K562 (cell line): ENCODE measurements at regions not wholly inside any gene's neighbourhood (a gene's known extent, or its start where the extent isn't known, plus 50 kb on each side); places are given as distances from the start of the nearest gene placed in this dataset.

Experiments used
- ATAC-seq: fragments of 200-7000 bp; cut with Tn5 transposase; 3 replicates; pipeline ENCODE4 v1.9.1; 2020; ENCODE audit warnings: moderate library complexity
- BruUV-seq: library from RNA; stranded (reverse); fragments of 400-500 nt; replicated peaks from 2 replicates; lab custom pipeline; 2021; lab: Mats Ljungman, UMichigan
- CTCF ChIA-PET: fragments of 300-600 bp; formaldehyde crosslinking; extraction: SDS; loops from one replicate; lab custom pipeline; 2021; ENCODE audit warnings: low intra/inter-chr PET ratio; lab: Yijun Ruan, JAX
- POLR2A ChIA-PET: fragments of 300-600, 350-650 bp; sonication (Branson Sonifier 250); formaldehyde crosslinking; extraction: SDS; loops from one replicate; lab custom pipeline; 2021; ENCODE audit warnings: antibody characterized with exemption, inconsistent platforms; lab: Yijun Ruan, JAX
- DNase-seq, 4 experiments: peaks; one replicate each; pipeline versions ENCODE4 v3.0.0 to v3.0.0-alpha.2; 2011 to 2018; ENCODE audit warnings: low spot score in 3 of 4, mixed read lengths in 3 of 4; ENCODE audit errors: extremely low read depth in 1 of 4
- FAIRE-seq: peaks from 2 replicates; lab custom pipeline; 2011; peaks lifted over from hg19 to GRCh38; lab: Jason Lieb, UNC
- H2AFZ ChIP-seq: 2 replicates; pipeline ENCODE4 v1.6.0; 2011; ENCODE audit warnings: low read depth, low read length, control low read depth, inconsistent platforms
- H3K27ac ChIP-seq: fragments of 200-600 bp; 3 replicates; pipeline ENCODE4 v1.8.0; 2011; ENCODE audit warnings: low read depth, mild to moderate bottlenecking, control low read depth, inconsistent platforms, low read length, moderate library complexity, mixed read lengths; ENCODE audit errors: extremely low read depth
- H3K27me3 ChIP-seq, 2 experiments: fragments of 300-600 bp in 1 of 2; 2 replicates in 1 of 2; 3 replicates in 1 of 2; pipeline versions ENCODE4 v1.6.0 to v1.8.0; 2011; ENCODE audit warnings: inconsistent platforms in 2 of 2, low read length in 2 of 2, mild to moderate bottlenecking in 1 of 2, mixed read lengths in 1 of 2, moderate library complexity in 1 of 2; ENCODE audit not compliant: control insufficient read depth in 2 of 2, insufficient read depth in 2 of 2
- H3K36me3 ChIP-seq: fragments of 300-600 bp; 3 replicates; pipeline ENCODE4 v1.8.0; 2011; ENCODE audit warnings: mild to moderate bottlenecking, low read length, inconsistent platforms; ENCODE audit not compliant: control insufficient read depth, insufficient read depth
- H3K4me1 ChIP-seq, 2 experiments: fragments of 200-600 bp in 1 of 2; replicated peaks in 1 of 2; 2 replicates in 1 of 2; 3 replicates in 1 of 2; pipeline versions ENCODE4 v1.5.1 to v1.8.0; 2011; ENCODE audit warnings: inconsistent platforms in 2 of 2, low read length in 2 of 2, mild to moderate bottlenecking in 1 of 2, mixed read lengths in 1 of 2, moderate library complexity in 1 of 2; ENCODE audit not compliant: control insufficient read depth in 2 of 2, insufficient read depth in 2 of 2
- H3K4me2 ChIP-seq: 2 replicates; pipeline ENCODE4 v1.6.1; 2011; ENCODE audit warnings: low read length, control low read depth, inconsistent platforms, mixed read lengths; ENCODE audit not compliant: insufficient read depth
- H3K4me3 ChIP-seq: fragments of 200-600 bp; sonication (generic), shearing (Covaris generic); 2 replicates; pipeline ENCODE4 v1.5.1; 2016; ENCODE audit warnings: control low read depth, inconsistent platforms
- H3K79me2 ChIP-seq: fragments of 200-600 bp; 3 replicates; pipeline ENCODE4 v1.8.0; 2011; ENCODE audit warnings: low read length, inconsistent platforms; ENCODE audit not compliant: control insufficient read depth, insufficient read depth
- H3K9ac ChIP-seq, 2 experiments: 2 replicates each; pipeline versions ENCODE4 v1.6.0 to v1.6.1; 2011; ENCODE audit warnings: low read depth in 2 of 2, low read length in 2 of 2, control low read depth in 1 of 2, inconsistent platforms in 1 of 2, mild to moderate bottlenecking in 1 of 2, mixed read lengths in 1 of 2; ENCODE audit not compliant: insufficient read depth in 1 of 2
- H3K9me1 ChIP-seq: one replicate; pipeline ENCODE4 v1.6.0; 2011; ENCODE audit warnings: inconsistent platforms, mild to moderate bottlenecking, low read length, moderate library complexity; ENCODE audit not compliant: control insufficient read depth, insufficient read depth
- H3K9me3 ChIP-seq: replicated peaks from 2 replicates; pipeline ENCODE4 v1.5.1; 2011; ENCODE audit warnings: low read depth, low read length, inconsistent platforms; ENCODE audit not compliant: control insufficient read depth, insufficient read depth
- H4K20me1 ChIP-seq: replicated peaks from 2 replicates; pipeline ENCODE4 v1.6.1; 2011; ENCODE audit warnings: low read length, inconsistent platforms, mixed read lengths; ENCODE audit not compliant: control insufficient read depth, insufficient read depth
- CBX1 ChIP-seq: sonication (generic); IDR thresholded peaks from 2 replicates; pipeline ENCODE4 v1.6.1; 2016; ENCODE audit warnings: antibody characterized with exemption, low read depth, mild to moderate bottlenecking
- HEY1 ChIP-seq: fragments of 250-450 bp; sonication (Bioruptor Pico); IDR thresholded peaks from 2 replicates; pipeline ENCODE4 v1.5.0; 2020; ENCODE audit warnings: mild to moderate bottlenecking, moderate library complexity, borderline replicate concordance
- MECOM ChIP-seq: fragments of 250-450 bp; sonication (Bioruptor Pico); IDR thresholded peaks from 2 replicates; pipeline ENCODE4 v1.8.0; 2022; ENCODE audit warnings: inconsistent platforms
- RBM15 ChIP-seq: fragments of 200-400 bp; formaldehyde crosslinking; IDR thresholded peaks from 2 replicates; pipeline ENCODE4 v1.6.1; 2018; ENCODE audit warnings: mild to moderate bottlenecking, low read length, moderate library complexity; ENCODE audit not compliant: insufficient read depth
- RFX5 ChIP-seq: IDR thresholded peaks from 2 replicates; pipeline ENCODE4 v1.6.1; 2011; ENCODE audit warnings: low read depth, mild to moderate bottlenecking, improper control_type of control experiment, low read length
- SPI1 ChIP-seq: IDR thresholded peaks from 2 replicates; pipeline ENCODE4 v1.6.1; 2011; ENCODE audit warnings: low read depth, low read length, control low read depth, borderline replicate concordance
- ZBTB17 ChIP-seq: fragments of 450-650 bp; formaldehyde crosslinking; IDR thresholded peaks from 2 replicates; pipeline ENCODE4 v1.4.0; 2020; ENCODE audit warnings: mild to moderate bottlenecking
- ZNF134 ChIP-seq: fragments of 250-450 bp; sonication (Bioruptor Pico); conservative IDR thresholded peaks from 2 replicates; pipeline ENCODE4 v1.4.0; 2020
- ZNF717 ChIP-seq: fragments of 250-450 bp; sonication (Bioruptor Pico); IDR thresholded peaks from 2 replicates; pipeline ENCODE4 v1.5.0; 2021
- ZNF780A ChIP-seq: fragments of 250-450 bp; sonication (Bioruptor Pico); IDR thresholded peaks from 2 replicates; pipeline ENCODE4 v1.5.0; 2021; ENCODE audit warnings: mild to moderate bottlenecking
- WGBS: fragments of 100-300 bp; shearing (Covaris generic); methylation state at CpG from one replicate; pipeline ENCODE4 v1.1.6; 2016; ENCODE audit warnings: low coverage, mixed read lengths; ENCODE audit not compliant: insufficient coverage; ENCODE audit errors: missing lambda C conversion rate; 5-methylcytosine and 5-hydroxymethylcytosine counted together
- in situ Hi-C: fragments of 300-500 bp; cut with MboI; formaldehyde crosslinking; loops from 4 replicates; pipeline ENCODE4 v1.15.0; 2018; ENCODE audit warnings: inconsistent platforms, mixed read lengths
- intact Hi-C: fragments of 100-400 bp; cut with micrococcal nuclease; formaldehyde crosslinking; loops from 2 replicates; pipeline ENCODE4 v1.14.2; 2022
- TF ChIP-seq, protein P1 (sequence below), 2 experiments: fragments of 450-650 bp; IDR thresholded peaks; 2 replicates each; pipeline ENCODE4 v1.6.1; 2018; ENCODE audit warnings: mild to moderate bottlenecking in 2 of 2, low read depth in 1 of 2; ENCODE audit not compliant: partially characterized antibody in 2 of 2
- TF ChIP-seq, protein P2 (sequence below): sonication (generic); formaldehyde crosslinking; IDR thresholded peaks from 2 replicates; pipeline ENCODE4 v1.9.0; 2022; ENCODE audit warnings: mild to moderate bottlenecking, missing genetic modification reagents
- TF ChIP-seq, protein P3 (sequence below): sonication (generic); formaldehyde crosslinking; IDR thresholded peaks from 2 replicates; pipeline ENCODE4 v1.8.0; 2022; ENCODE audit warnings: mild to moderate bottlenecking, missing genetic modification reagents
- TF ChIP-seq, protein P4 (sequence below): fragments of 250-450 bp; sonication (Bioruptor Pico); IDR thresholded peaks from 2 replicates; pipeline ENCODE4 v1.4.0; 2020; ENCODE audit warnings: mild to moderate bottlenecking, moderate library complexity, borderline replicate concordance

DNA sequence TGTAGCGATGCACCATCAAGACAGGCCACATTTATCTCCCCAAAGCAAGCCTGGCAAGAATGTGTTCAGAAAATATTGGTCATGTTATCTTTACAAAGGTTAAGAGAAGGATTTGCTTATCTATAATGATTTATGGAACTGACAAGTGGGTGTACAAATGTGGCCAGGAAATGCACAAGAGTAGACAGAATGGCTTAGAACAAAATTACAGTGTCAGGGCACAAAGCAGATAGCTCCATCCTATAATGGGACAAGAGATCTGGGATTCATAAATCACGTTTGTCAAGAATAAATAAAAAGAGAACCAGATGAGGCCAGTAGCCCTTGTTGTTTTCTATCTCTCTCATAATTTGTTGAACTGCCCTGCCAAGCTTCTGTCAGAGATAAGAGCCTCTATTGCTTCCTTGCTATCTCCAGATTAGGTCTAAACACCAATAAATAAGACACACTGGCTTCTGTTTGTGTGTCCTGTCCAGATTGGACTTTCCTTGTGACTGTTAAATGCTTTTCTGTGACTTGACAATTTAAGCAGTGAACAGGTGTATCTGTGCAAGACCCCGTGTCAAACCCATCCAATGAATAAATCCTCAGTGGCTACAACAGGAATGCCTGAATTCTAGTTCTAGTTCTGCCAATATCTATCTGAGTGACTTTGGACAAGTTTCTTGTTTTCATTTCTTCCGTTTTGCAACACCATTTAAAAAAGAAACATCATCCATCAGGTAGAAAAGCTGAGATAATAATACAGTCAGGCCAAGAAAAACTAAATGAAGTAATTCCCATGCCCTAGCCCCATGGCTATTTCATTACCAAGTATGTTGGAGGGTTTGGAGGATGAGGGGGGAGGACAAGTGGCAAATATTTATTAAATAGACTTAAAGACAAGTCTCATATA is 157.2 kb downstream of the DCLK3 start:
- H2AFZ ChIP-seq, result no peak overlapping the region
- FAIRE-seq, result no peak
- no peaks in the 10 kb centered on the region for H3K27me3 ChIP-seq
- intact Hi-C loops, result no loop called here
- H3K9me1 ChIP-seq, result no peaks in the 10 kb centered on the region
- H3K4me2 ChIP-seq, result no peak overlapping the region
- DNase-seq, result no peak
- 0% methylated on average over 4 of the region's 4 CpGs for WGBS
- in situ Hi-C loops, result no loop called here
- ChIA-PET POLR2A (no interaction called here), CTCF (no interaction called here)
- no peak overlapping the region for H3K9ac ChIP-seq
- H3K9me3 ChIP-seq, result no peaks in the 10 kb centered on the region
- no peak for ATAC-seq
- no peaks in the 10 kb centered on the region for H3K4me1 ChIP-seq
- BruUV-seq, result no TSS peak
- no peaks in the 10 kb centered on the region for H4K20me1 ChIP-seq
- no peak overlapping the region for H3K4me3 ChIP-seq
- H3K27ac ChIP-seq, result no peak overlapping the region
- H3K36me3 ChIP-seq, result no peaks in the 10 kb centered on the region
- H3K79me2 ChIP-seq, result no peaks in the 10 kb centered on the region
- TF ChIP-seq RBM15 (no peak), SPI1 (no peak), ZBTB17 (CRISPR knock-in tag) (no peak), CBX1 (no peak), ZNF780A (CRISPR knock-in tag) (no peak), MECOM (CRISPR knock-in tag) (no peak), RFX5 (no peak), ZNF134 (CRISPR knock-in tag) (no peak), ZNF717 (CRISPR knock-in tag) (no peak), HEY1 (CRISPR knock-in tag) (no peak)
- TF ChIP-seq, protein P1, sequence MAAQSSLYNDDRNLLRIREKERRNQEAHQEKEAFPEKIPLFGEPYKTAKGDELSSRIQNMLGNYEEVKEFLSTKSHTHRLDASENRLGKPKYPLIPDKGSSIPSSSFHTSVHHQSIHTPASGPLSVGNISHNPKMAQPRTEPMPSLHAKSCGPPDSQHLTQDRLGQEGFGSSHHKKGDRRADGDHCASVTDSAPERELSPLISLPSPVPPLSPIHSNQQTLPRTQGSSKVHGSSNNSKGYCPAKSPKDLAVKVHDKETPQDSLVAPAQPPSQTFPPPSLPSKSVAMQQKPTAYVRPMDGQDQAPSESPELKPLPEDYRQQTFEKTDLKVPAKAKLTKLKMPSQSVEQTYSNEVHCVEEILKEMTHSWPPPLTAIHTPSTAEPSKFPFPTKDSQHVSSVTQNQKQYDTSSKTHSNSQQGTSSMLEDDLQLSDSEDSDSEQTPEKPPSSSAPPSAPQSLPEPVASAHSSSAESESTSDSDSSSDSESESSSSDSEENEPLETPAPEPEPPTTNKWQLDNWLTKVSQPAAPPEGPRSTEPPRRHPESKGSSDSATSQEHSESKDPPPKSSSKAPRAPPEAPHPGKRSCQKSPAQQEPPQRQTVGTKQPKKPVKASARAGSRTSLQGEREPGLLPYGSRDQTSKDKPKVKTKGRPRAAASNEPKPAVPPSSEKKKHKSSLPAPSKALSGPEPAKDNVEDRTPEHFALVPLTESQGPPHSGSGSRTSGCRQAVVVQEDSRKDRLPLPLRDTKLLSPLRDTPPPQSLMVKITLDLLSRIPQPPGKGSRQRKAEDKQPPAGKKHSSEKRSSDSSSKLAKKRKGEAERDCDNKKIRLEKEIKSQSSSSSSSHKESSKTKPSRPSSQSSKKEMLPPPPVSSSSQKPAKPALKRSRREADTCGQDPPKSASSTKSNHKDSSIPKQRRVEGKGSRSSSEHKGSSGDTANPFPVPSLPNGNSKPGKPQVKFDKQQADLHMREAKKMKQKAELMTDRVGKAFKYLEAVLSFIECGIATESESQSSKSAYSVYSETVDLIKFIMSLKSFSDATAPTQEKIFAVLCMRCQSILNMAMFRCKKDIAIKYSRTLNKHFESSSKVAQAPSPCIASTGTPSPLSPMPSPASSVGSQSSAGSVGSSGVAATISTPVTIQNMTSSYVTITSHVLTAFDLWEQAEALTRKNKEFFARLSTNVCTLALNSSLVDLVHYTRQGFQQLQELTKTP (IDR thresholded peaks at IDR 0.05; ENCODE audit: low read depth in 1 of 2, partially characterized antibody in 2 of 2), result no peak
- TF ChIP-seq, protein P2, sequence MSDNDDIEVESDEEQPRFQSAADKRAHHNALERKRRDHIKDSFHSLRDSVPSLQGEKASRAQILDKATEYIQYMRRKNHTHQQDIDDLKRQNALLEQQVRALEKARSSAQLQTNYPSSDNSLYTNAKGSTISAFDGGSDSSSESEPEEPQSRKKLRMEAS, result no peak
- TF ChIP-seq, protein P3, sequence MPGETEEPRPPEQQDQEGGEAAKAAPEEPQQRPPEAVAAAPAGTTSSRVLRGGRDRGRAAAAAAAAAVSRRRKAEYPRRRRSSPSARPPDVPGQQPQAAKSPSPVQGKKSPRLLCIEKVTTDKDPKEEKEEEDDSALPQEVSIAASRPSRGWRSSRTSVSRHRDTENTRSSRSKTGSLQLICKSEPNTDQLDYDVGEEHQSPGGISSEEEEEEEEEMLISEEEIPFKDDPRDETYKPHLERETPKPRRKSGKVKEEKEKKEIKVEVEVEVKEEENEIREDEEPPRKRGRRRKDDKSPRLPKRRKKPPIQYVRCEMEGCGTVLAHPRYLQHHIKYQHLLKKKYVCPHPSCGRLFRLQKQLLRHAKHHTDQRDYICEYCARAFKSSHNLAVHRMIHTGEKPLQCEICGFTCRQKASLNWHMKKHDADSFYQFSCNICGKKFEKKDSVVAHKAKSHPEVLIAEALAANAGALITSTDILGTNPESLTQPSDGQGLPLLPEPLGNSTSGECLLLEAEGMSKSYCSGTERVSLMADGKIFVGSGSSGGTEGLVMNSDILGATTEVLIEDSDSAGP, result no peak
- TF ChIP-seq, protein P4, sequence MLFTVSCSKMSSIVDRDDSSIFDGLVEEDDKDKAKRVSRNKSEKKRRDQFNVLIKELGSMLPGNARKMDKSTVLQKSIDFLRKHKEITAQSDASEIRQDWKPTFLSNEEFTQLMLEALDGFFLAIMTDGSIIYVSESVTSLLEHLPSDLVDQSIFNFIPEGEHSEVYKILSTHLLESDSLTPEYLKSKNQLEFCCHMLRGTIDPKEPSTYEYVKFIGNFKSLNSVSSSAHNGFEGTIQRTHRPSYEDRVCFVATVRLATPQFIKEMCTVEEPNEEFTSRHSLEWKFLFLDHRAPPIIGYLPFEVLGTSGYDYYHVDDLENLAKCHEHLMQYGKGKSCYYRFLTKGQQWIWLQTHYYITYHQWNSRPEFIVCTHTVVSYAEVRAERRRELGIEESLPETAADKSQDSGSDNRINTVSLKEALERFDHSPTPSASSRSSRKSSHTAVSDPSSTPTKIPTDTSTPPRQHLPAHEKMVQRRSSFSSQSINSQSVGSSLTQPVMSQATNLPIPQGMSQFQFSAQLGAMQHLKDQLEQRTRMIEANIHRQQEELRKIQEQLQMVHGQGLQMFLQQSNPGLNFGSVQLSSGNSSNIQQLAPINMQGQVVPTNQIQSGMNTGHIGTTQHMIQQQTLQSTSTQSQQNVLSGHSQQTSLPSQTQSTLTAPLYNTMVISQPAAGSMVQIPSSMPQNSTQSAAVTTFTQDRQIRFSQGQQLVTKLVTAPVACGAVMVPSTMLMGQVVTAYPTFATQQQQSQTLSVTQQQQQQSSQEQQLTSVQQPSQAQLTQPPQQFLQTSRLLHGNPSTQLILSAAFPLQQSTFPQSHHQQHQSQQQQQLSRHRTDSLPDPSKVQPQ, result no peak
